GM06990 (cell line): ENCODE measurements at regions not wholly inside any gene's neighbourhood (a gene's known extent, or its start where the extent isn't known, plus 50 kb on each side); places are given as distances from the start of the nearest gene placed in this dataset.
"Not testable (repeated sequence)": the region's sequence is repeated elsewhere in the genome, so short reads cannot be mapped to it uniquely, and the experiment has no call there.

Experiments used
- DNase-seq: peaks from one replicate; pipeline ENCODE4 v3.0.0-alpha.2; 2011; ENCODE audit not compliant: insufficient read length; ENCODE audit errors: extremely low read depth
- H3K27me3 ChIP-seq: replicated peaks from 2 replicates; pipeline ENCODE4 v1.6.0; 2011; ENCODE audit warnings: low read length; ENCODE audit not compliant: control insufficient read depth, insufficient read depth
- H3K36me3 ChIP-seq: 2 replicates; pipeline ENCODE4 v1.5.1; 2011; ENCODE audit warnings: low read length; ENCODE audit not compliant: control insufficient read depth, insufficient read depth
- H3K4me3 ChIP-seq: replicated peaks from 2 replicates; pipeline ENCODE4 v1.5.1; 2011; ENCODE audit warnings: low read depth, mild to moderate bottlenecking, control low read depth, low read length
- CTCF ChIP-seq: IDR thresholded peaks from 2 replicates; pipeline ENCODE4 v1.5.1; 2011; ENCODE audit warnings: low read length, control low read depth, mild to moderate bottlenecking, inconsistent platforms; ENCODE audit not compliant: insufficient read depth, poor library complexity, severe bottlenecking

- TF ChIP-seq CTCF: no peak
- no peak for DNase-seq
Observed at GRCh38 chr18:4547126-4547525, 92.0 kb upstream of the DLGAP1 start.

DNA sequence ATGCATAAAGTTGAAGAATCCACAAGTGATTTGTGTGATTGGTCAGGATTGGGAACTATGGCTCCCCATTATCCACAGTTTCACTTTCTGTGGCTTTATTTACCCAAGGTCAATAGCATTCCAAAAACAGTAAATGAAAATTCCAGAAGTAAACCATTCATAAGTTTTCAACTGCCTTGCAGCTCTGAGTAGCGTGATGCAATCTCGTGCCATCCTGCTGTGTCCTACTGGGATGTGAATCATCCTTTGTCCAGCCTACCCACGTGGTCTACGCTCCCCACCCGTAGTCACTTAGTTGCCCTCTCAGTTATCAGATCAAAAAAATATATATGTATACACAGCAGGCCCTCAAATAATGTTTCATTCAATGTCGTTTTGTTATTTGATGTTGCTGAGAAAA, 89.0 kb upstream of the DLGAP1 start:
- TF ChIP-seq CTCF: no peak
- Histone ChIP-seq H3K27me3 (no peaks in the 10 kb centered on the region), H3K36me3 (no peaks in the 10 kb centered on the region), H3K4me3 (no peak overlapping the region)
- DNase-seq: no peak

More at GRCh38 chr18:4547126-4547525, 92.0 kb upstream of the DLGAP1 start:
- Histone ChIP-seq H3K4me3 (no peak overlapping the region), H3K36me3 (no peaks in the 10 kb centered on the region), H3K27me3 (no peaks in the 10 kb centered on the region)

DNA sequence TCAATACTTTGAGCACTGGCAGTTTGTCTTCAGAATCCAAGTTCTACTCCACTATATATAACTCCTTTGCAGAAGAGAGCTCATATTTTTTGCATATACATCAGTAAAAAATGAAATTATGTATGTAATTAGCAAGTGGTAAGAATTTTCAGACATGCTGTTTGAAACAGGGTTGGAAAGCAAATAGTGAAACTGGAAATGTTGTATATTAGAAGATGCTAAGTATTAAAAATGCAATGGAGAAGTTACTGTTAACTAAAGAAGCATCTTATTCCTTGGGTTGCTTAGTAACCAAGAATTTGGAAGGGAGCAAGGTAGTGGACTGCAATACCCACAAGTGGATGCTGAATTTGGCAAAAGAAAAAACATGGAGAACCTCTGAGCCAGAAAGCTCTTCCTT, 88.6 kb upstream of the DLGAP1 start:
- Histone ChIP-seq H3K27me3 (no peaks in the 10 kb centered on the region), H3K4me3 (no peak overlapping the region), H3K36me3 (no peaks in the 10 kb centered on the region)
- no peak for DNase-seq
- no peak for TF ChIP-seq CTCF

DNA sequence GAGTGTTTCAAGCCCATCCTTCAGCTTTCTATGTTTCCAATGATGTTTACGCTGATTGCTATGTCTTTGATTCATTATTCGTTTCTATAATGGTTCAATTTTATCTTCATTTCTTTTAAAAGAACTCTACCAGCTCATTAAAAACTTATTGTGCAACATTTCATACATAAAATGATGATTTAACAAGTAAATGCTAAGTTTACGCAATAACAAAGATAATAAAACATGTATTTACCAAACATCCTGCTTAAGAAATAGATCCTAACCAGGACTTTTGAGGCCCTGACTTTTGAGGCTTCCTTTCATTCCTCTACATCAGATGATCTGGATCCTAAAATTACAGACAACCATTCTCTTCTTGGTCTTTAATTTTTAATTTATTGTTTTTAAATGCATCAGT, 86.5 kb upstream of the DLGAP1 start:
- no peak overlapping the region for H3K4me3 ChIP-seq
- TF ChIP-seq CTCF: no peak
- H3K36me3 ChIP-seq: no peaks in the 10 kb centered on the region
- no peaks in the 10 kb centered on the region for H3K27me3 ChIP-seq
- DNase-seq: no peak

GRCh38 chr18:4536447-4536846, 81.3 kb upstream of the DLGAP1 start:
- Histone ChIP-seq H3K4me3 (no peak overlapping the region), H3K36me3 (no peaks in the 10 kb centered on the region), H3K27me3 (no peaks in the 10 kb centered on the region)
- TF ChIP-seq CTCF: no peak
- DNase-seq: no peak

DNA sequence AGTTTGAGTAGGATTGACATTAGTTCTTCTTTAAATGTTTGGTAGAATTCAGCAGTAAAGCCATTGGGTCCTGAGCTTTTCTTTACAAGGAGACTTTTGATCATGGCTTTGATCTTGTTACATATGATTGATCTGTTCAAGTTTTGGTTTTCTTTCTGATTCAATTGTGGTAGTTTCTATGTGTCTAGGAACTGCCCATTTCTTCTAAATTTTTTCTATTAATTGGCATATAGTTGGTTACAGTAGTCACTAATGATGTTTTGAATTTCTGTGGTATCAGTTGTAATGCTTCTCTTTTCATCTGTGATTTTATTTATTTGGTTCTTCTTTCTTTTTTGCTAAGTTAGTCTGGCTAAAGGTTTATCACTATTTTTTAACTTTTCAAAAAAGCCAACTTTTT, 73.3 kb upstream of the DLGAP1 start:
- H3K36me3 ChIP-seq: no peaks in the 10 kb centered on the region
- DNase-seq: no peak
- no peak overlapping the region for H3K4me3 ChIP-seq
- TF ChIP-seq CTCF: no peak
- H3K27me3 ChIP-seq: no peaks in the 10 kb centered on the region

- not testable (repeated sequence) for H3K4me3 ChIP-seq, H3K27me3 ChIP-seq, H3K36me3 ChIP-seq, DNase-seq
Observed at GRCh38 chr18:4527826-4528225, 72.7 kb upstream of the DLGAP1 start.
